Prostate gland (tissue), 2 donors: ENCODE measurements at regions not wholly inside any gene's neighbourhood (a gene's known extent, or its start where the extent isn't known, plus 50 kb on each side); places are given as distances from the start of the nearest gene placed in this dataset.

Experiments used
- CTCF ChIP-seq, 4 experiments: fragments of 200-600 bp in 2 of 4; fragments of 450-650 bp in 2 of 4; sonication (generic) in 2 of 4; IDR thresholded peaks; 1 replicate in 3 of 4; 2 replicates in 1 of 4; pipeline ENCODE4 v1.5.1; 2016 to 2019; ENCODE audit warnings: antibody characterized with exemption in 4 of 4, mild to moderate bottlenecking in 2 of 4, moderate library complexity in 2 of 4
- POLR2A ChIP-seq: fragments of 450-650 bp; IDR thresholded peaks from one replicate; pipeline ENCODE4 v1.6.1; 2016; ENCODE audit warnings: antibody characterized with exemption, mild to moderate bottlenecking
- POLR2AphosphoS5 ChIP-seq: sonication (generic); formaldehyde crosslinking; IDR thresholded peaks from one replicate; pipeline ENCODE4 v1.6.1; 2017; ENCODE audit warnings: antibody characterized with exemption

DNA sequence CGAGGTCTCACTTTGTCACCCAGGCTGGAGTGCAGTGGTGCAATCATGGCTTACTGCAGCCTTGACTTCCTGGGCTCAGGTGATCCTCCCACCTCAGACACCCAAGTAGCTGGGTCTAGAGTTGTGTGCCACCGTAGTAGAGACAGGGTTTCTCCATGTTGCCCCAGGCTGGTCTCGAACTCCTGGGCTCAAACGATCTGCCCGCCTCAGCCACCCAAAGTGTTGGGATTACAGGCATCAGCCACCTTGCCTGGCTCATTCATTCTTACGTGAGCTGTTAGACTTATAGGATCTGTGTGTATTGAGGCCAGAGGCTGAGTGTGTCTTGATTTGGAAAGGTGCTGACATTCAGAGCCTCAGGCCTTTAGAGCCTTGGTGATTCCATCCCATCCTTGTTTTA is 128.1 kb downstream of the SLC25A47 start:
- TF ChIP-seq POLR2AphosphoS5 (no peak), CTCF (IDR thresholded peaks at IDR 0.05) (no peak), POLR2A (no peak)
